GM06990 (cell line): ENCODE measurements at regions not wholly inside any gene's neighbourhood (a gene's known extent, or its start where the extent isn't known, plus 50 kb on each side); places are given as distances from the start of the nearest gene placed in this dataset.

ENCODE experiments used
- DNase-seq: peaks from one replicate; pipeline ENCODE4 v3.0.0-alpha.2; 2011; ENCODE audit not compliant: insufficient read length; ENCODE audit errors: extremely low read depth
- H3K27me3 ChIP-seq: replicated peaks from 2 replicates; pipeline ENCODE4 v1.6.0; 2011; ENCODE audit warnings: low read length; ENCODE audit not compliant: control insufficient read depth, insufficient read depth
- H3K36me3 ChIP-seq: 2 replicates; pipeline ENCODE4 v1.5.1; 2011; ENCODE audit warnings: low read length; ENCODE audit not compliant: control insufficient read depth, insufficient read depth
- H3K4me3 ChIP-seq: replicated peaks from 2 replicates; pipeline ENCODE4 v1.5.1; 2011; ENCODE audit warnings: low read depth, mild to moderate bottlenecking, control low read depth, low read length
- TF ChIP-seq, protein P1 (sequence below): IDR thresholded peaks from 2 replicates; pipeline ENCODE4 v1.5.1; 2011; ENCODE audit warnings: low read length, control low read depth, mild to moderate bottlenecking, inconsistent platforms; ENCODE audit not compliant: insufficient read depth, poor library complexity, severe bottlenecking

DNA sequence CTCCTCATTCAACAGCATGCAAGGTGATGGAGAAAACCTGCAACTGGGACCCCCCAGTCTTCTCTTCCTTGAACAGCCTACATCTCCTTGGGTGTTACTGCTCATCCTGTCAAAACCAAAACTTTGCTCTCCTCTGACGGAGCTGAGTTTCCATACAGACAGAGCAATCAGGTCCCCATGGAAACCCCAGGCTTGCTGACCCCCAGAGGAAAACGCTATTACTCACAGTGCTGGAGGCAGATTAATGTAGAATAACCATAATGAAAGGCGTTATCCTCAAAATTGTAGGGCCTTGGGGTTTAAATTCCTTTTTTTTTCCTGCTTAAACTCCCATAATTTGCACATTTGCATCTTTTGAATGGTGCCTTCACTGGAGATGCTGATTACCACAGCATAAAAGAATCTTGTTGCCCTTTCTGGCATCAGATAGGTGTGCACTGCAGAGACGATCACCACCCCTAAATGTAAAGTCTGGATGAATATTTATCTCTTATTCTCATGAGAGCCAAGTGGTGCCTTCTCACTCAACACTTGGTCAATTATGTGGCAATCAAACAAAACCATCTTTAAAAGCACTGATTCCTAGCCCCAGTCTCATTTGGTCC, 126.3 kb downstream of the MSX2 start:
- no peak overlapping the region for H3K4me3 ChIP-seq
- TF ChIP-seq, protein P1, sequence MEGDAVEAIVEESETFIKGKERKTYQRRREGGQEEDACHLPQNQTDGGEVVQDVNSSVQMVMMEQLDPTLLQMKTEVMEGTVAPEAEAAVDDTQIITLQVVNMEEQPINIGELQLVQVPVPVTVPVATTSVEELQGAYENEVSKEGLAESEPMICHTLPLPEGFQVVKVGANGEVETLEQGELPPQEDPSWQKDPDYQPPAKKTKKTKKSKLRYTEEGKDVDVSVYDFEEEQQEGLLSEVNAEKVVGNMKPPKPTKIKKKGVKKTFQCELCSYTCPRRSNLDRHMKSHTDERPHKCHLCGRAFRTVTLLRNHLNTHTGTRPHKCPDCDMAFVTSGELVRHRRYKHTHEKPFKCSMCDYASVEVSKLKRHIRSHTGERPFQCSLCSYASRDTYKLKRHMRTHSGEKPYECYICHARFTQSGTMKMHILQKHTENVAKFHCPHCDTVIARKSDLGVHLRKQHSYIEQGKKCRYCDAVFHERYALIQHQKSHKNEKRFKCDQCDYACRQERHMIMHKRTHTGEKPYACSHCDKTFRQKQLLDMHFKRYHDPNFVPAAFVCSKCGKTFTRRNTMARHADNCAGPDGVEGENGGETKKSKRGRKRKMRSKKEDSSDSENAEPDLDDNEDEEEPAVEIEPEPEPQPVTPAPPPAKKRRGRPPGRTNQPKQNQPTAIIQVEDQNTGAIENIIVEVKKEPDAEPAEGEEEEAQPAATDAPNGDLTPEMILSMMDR, result no peak
- no peak for DNase-seq
- no peaks in the 10 kb centered on the region for H3K36me3 ChIP-seq
- no peaks in the 10 kb centered on the region for H3K27me3 ChIP-seq

DNA sequence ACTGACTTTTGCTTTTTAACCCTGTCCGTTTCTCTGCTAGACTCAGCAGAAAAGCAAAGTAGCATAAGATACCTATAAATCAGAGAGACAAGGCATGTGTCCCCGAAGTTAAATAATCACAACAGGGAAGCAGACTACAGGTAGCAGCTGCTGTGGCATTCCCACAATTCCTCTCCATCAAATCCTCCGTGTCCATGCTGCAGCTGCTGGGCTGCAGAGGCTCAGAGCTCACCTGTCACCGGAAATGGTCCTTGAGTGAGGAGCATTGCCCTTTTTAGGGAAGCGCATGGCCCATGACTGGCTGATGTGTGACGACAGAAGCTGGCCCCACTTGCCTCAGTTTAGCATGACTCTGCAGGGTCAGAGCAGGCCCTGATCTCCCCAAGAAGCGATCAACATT, 125.0 kb downstream of the MSX2 start:
- Histone ChIP-seq H3K36me3 (no peaks in the 10 kb centered on the region), H3K27me3 (no peaks in the 10 kb centered on the region), H3K4me3 (no peak overlapping the region)
- TF ChIP-seq, protein P1, result no peak
- no peak for DNase-seq

DNA sequence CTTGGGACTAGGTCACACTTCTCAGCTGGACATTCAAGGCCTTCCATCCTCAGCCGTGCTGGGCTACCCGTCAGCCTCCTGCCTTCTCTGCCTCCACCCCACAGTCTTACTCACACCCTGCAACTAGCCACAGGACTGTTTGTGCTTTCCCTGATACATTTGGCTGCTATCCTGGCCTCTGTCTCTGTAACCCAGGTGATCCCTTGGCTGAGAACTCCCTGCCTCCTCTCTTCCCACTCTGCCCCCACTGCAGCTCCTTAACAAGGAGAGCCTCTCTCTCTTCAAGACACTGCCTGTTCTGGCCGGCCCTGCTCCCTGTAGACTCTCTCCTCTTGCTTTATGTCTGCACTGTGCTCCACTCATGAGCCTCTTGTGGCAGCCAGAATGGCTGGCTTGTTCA, 120.6 kb downstream of the MSX2 start:
- no peaks in the 10 kb centered on the region; the same call in 1 of the 2 replicates for H3K27me3 ChIP-seq
- TF ChIP-seq, protein P1, result no peak

DNA sequence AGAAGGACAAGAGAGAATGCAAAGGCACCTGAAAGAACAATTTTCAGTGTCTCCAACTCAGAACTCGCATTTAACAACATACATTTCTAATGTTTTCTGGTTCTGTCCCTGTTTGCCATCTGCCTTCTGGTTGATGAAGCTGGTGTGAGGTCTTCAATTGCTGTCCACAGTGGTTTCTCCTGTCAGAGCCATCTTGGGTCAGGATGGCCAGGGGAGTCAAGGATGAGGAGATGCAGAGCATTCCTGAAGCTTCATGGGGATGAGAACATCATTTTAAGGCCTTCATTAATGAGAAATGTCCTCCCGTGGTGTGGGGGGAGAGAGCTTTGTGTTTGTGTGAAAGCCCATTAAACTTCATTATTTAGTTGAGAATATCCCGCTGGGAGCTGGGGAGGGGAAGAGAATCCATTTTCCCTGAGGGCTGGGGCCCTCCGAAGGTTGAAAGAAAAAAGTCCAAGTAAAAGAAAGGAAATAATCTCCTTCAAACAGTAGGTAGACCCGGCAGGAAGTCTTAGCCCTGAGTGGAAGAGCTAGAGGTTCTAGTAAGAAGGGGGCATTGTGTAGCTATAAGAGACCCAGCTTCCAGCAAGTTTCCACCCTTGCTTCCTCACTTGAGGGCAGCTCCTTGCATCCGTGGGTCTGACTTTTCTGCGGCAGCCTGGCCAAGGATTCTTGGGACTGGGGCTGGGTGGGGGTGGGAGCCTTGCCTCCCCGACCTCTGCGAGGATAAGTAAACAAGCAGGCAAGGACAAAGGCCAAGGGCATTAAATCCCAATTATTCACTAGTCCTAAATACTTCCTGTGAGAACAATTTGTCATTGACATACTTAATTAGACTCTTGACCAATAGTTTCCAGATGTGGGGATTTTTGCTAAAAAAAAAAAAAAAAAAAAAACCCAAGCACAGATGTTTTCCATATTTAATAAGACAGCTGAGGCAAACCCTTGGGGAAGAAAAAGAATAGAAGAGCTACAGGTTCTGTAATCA, 119.2 kb downstream of the MSX2 start:
- Histone ChIP-seq H3K27me3 (no peaks in the 10 kb centered on the region; the same call in 1 of the 2 replicates), H3K36me3 (no peaks in the 10 kb centered on the region), H3K4me3 (no peak overlapping the region)
- DNase-seq, result no peak
- TF ChIP-seq, protein P1, result no peak

More for the DNA sequence above, 120.6 kb downstream of the MSX2 start:
- no peak for DNase-seq
- Histone ChIP-seq H3K4me3 (no peak overlapping the region), H3K36me3 (no peaks in the 10 kb centered on the region)

DNA sequence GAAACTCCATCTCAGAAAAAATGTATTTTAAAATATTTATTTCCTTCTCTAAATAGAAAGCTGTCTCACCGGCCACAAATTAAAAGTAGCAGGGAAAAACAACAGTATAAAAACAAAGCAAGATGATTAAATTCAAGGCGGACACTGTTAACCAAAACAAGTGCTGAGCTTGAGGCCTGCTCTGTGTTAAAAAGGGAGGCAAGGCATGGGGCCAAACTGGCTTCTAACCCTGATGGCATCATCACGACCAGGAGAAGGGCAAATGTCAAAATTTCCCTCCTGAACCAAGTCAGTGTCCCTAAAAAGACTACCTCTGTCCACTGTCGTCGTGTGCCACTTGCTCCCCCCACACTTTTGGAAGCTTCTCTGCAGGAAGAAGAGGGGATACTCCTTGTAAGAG, 116.1 kb downstream of the MSX2 start:
- TF ChIP-seq, protein P1, result no peak
- no peaks in the 10 kb centered on the region; the same call in 1 of the 2 replicates for H3K27me3 ChIP-seq
- H3K4me3 ChIP-seq, result no peak overlapping the region
- DNase-seq, result no peak
- H3K36me3 ChIP-seq, result no peaks in the 10 kb centered on the region
